HCT116 (cell line): ENCODE measurements at regions not wholly inside any gene's neighbourhood (a gene's known extent, or its start where the extent isn't known, plus 50 kb on each side); places are given as distances from the start of the nearest gene placed in this dataset.

Source experiments
- ATAC-seq: fragments of 200-7000 bp; cut with Tn5 transposase; 2 replicates; pipeline ENCODE4 v1.9.1; 2020; ENCODE audit warnings: mild to moderate bottlenecking, moderate library complexity
- BruUV-seq: library from RNA; stranded (reverse); fragments of 400-500 nt; replicated peaks from 2 replicates; lab custom pipeline; 2021; lab: Mats Ljungman, UMichigan
- CTCF ChIA-PET: fragments of 300-600 bp; sonication (Branson Sonifier 250); formaldehyde crosslinking; loops from one replicate; lab custom pipeline; 2021; ENCODE audit warnings: antibody characterized with exemption; lab: Charles Lee
- POLR2A ChIA-PET: fragments of 300-600, 350-600 bp; sonication (Branson Sonifier 250); formaldehyde crosslinking; loops from one replicate; lab custom pipeline; 2021; ENCODE audit warnings: antibody characterized with exemption; lab: Charles Lee
- RAD21 ChIA-PET, 2 experiments: fragments of 300-600 bp; sonication (Branson Sonifier 250); formaldehyde crosslinking; loops; one replicate each; lab custom pipeline; 2023; ENCODE audit warnings: low total read pairs in 2 of 2; ENCODE audit not compliant: uncharacterized antibody in 2 of 2, unreplicated experiment in 2 of 2, low non-redundant PET in 1 of 2; lab: Charles Lee
- DNase-seq: peaks from one replicate; pipeline ENCODE4 v3.0.0-alpha.2; 2010; ENCODE audit warnings: low read depth, low spot score
- H2AFZ ChIP-seq: fragments of 200-600 bp; shearing (Covaris generic), sonication (generic); 2 replicates; pipeline ENCODE4 v1.6.1; 2017; ENCODE audit warnings: low read depth, mixed run types, mixed read lengths, antibody characterized with exemption, low read length; ENCODE audit not compliant: poor library complexity, severe bottlenecking
- H3K27ac ChIP-seq: 2 replicates; pipeline ENCODE4 v1.5.1; 2012; ENCODE audit warnings: low read depth, low read length
- H3K27me3 ChIP-seq: fragments of 200-600 bp; sonication (generic); 2 replicates; pipeline ENCODE4 v1.6.1; 2016; ENCODE audit warnings: mixed run types, low read length, mixed read lengths; ENCODE audit not compliant: insufficient read depth
- H3K36me3 ChIP-seq, 2 experiments: fragments of 200-500 bp in 1 of 2; fragments of 200-600 bp in 1 of 2; sonication (Bioruptor generic) in 1 of 2; sonication (generic) in 1 of 2; 2 replicates each; pipeline versions ENCODE4 v1.5.1 to v1.6.1; 2014 to 2016; ENCODE audit warnings: low read length in 2 of 2, inconsistent platforms in 1 of 2, mixed read lengths in 1 of 2, mixed run types in 1 of 2; ENCODE audit not compliant: insufficient read depth in 2 of 2, control insufficient read depth in 1 of 2
- H3K4me1 ChIP-seq, 2 experiments: fragments of 200-600 bp in 1 of 2; sonication (generic) in 1 of 2; 2 replicates each; pipeline versions ENCODE4 v1.5.1 to v1.6.1; 2012 to 2017; ENCODE audit warnings: low read length in 2 of 2, inconsistent platforms in 1 of 2, mild to moderate bottlenecking in 1 of 2, mixed read lengths in 1 of 2, mixed run types in 1 of 2, moderate library complexity in 1 of 2; ENCODE audit not compliant: insufficient read depth in 2 of 2, control insufficient read depth in 1 of 2
- H3K4me2 ChIP-seq: fragments of 200-600 bp; sonication (generic); 2 replicates; pipeline ENCODE4 v1.6.1; 2017; ENCODE audit warnings: mixed run types, low read length, mixed read lengths
- H3K4me3 ChIP-seq, 2 experiments: fragments of 200-600 bp in 1 of 2; sonication (generic) in 1 of 2; replicated peaks in 1 of 2; 2 replicates each; pipeline ENCODE4 v1.5.1; 2011 to 2016; ENCODE audit warnings: low read length in 2 of 2, control low read depth in 1 of 2, low read depth in 1 of 2, mild to moderate bottlenecking in 1 of 2, mixed read lengths in 1 of 2, mixed run types in 1 of 2
- H3K79me2 ChIP-seq: fragments of 200-600 bp; sonication (generic); 2 replicates; pipeline ENCODE4 v1.6.1; 2017; ENCODE audit warnings: mild to moderate bottlenecking, mixed run types, low read length, moderate library complexity, mixed read lengths; ENCODE audit not compliant: insufficient read depth
- H3K9ac ChIP-seq: fragments of 200-600 bp; sonication (generic); 2 replicates; pipeline ENCODE4 v1.6.1; 2016; ENCODE audit warnings: low read length, mixed read lengths
- H3K9me2 ChIP-seq: fragments of 200-600 bp; sonication (generic), shearing (Covaris generic); 2 replicates; pipeline ENCODE4 v1.6.1; 2017; ENCODE audit warnings: mixed run types, mild to moderate bottlenecking, moderate library complexity; ENCODE audit not compliant: insufficient read depth
- H3K9me3 ChIP-seq, 2 experiments: fragments of 200-500 bp in 1 of 2; fragments of 200-600 bp in 1 of 2; sonication (Bioruptor generic) in 1 of 2; sonication (generic) in 1 of 2; 2 replicates each; pipeline ENCODE4 v1.6.1; 2014 to 2017; ENCODE audit warnings: low read length in 2 of 2, mixed read lengths in 2 of 2, inconsistent platforms in 1 of 2, low read depth in 1 of 2, mild to moderate bottlenecking in 1 of 2, mixed run types in 1 of 2, moderate library complexity in 1 of 2; ENCODE audit not compliant: control insufficient read depth in 1 of 2, insufficient read depth in 1 of 2
- H4K20me1 ChIP-seq: fragments of 200-600 bp; sonication (generic), shearing (Covaris generic); 2 replicates; pipeline ENCODE4 v1.6.1; 2017; ENCODE audit warnings: mixed run types, mild to moderate bottlenecking, moderate library complexity; ENCODE audit not compliant: insufficient read depth
- CBX3 ChIP-seq: IDR thresholded peaks from 2 replicates; pipeline ENCODE4 v1.6.1; 2012; ENCODE audit warnings: low read depth
- CEBPB ChIP-seq: IDR thresholded peaks from 2 replicates; pipeline ENCODE4 v1.6.1; 2012; ENCODE audit warnings: low read depth
- EGR1 ChIP-seq: IDR thresholded peaks from 2 replicates; pipeline ENCODE4 v1.6.1; 2012; ENCODE audit warnings: low read depth
- EZH2 ChIP-seq: fragments of 200-600 bp; sonication (generic); IDR thresholded peaks from 2 replicates; pipeline ENCODE4 v1.6.1; 2017; ENCODE audit warnings: antibody characterized with exemption, mixed run types
- EZH2phosphoT487 ChIP-seq: fragments of 200-600 bp; IDR thresholded peaks from 2 replicates; pipeline ENCODE4 v1.6.1; 2018; ENCODE audit warnings: antibody characterized with exemption, borderline replicate concordance
- FOSL1 ChIP-seq: IDR thresholded peaks from 2 replicates; pipeline ENCODE4 v1.6.1; 2012; ENCODE audit warnings: low read depth
- POLR2AphosphoS5 ChIP-seq: IDR thresholded peaks from 2 replicates; pipeline ENCODE4 v1.6.1; 2011; ENCODE audit warnings: mild to moderate bottlenecking, low read depth, low read length, moderate library complexity
- RAD21 ChIP-seq: IDR thresholded peaks from 2 replicates; pipeline ENCODE4 v1.6.1; 2012; ENCODE audit warnings: low read depth, mild to moderate bottlenecking
- SP1 ChIP-seq: IDR thresholded peaks from 2 replicates; pipeline ENCODE4 v1.6.1; 2012; ENCODE audit warnings: low read depth
- SRF ChIP-seq: IDR thresholded peaks from 2 replicates; pipeline ENCODE4 v1.6.1; 2012; ENCODE audit warnings: low read depth
- TCF7L2 ChIP-seq: IDR thresholded peaks from 2 replicates; pipeline ENCODE4 v1.7.0; 2011; ENCODE audit warnings: borderline replicate concordance, inconsistent platforms; ENCODE audit not compliant: insufficient read depth, insufficient read length; ENCODE audit errors: extremely low read depth
- YY1 ChIP-seq: IDR thresholded peaks from 2 replicates; pipeline ENCODE4 v1.6.1; 2011; ENCODE audit warnings: low read length, low read depth, moderate library complexity, mild to moderate bottlenecking; ENCODE audit not compliant: insufficient replicate concordance; ENCODE audit errors: extremely low read depth
- ZFX ChIP-seq: fragments of 450-650 bp; IDR thresholded peaks from 2 replicates; pipeline ENCODE4 v1.6.1; 2017
- intact Hi-C: fragments of 100-400 bp; cut with micrococcal nuclease; formaldehyde crosslinking; loops from 2 replicates; pipeline ENCODE4 v1.10.0; 2022
- TF ChIP-seq, protein P1 (sequence below): IDR thresholded peaks from 2 replicates; pipeline ENCODE4 v1.6.1; 2012; ENCODE audit warnings: low read depth
- TF ChIP-seq, protein P2 (sequence below): IDR thresholded peaks from 2 replicates; pipeline ENCODE4 v1.6.1; 2012
- TF ChIP-seq, protein P3 (sequence below): IDR thresholded peaks from 2 replicates; pipeline ENCODE4 v1.6.1; 2012
- TF ChIP-seq, protein P4 (sequence below): IDR thresholded peaks from 2 replicates; pipeline ENCODE4 v1.6.1; 2011; ENCODE audit warnings: mild to moderate bottlenecking, low read length, moderate library complexity; ENCODE audit not compliant: insufficient replicate concordance; ENCODE audit errors: extremely low read depth

DNA sequence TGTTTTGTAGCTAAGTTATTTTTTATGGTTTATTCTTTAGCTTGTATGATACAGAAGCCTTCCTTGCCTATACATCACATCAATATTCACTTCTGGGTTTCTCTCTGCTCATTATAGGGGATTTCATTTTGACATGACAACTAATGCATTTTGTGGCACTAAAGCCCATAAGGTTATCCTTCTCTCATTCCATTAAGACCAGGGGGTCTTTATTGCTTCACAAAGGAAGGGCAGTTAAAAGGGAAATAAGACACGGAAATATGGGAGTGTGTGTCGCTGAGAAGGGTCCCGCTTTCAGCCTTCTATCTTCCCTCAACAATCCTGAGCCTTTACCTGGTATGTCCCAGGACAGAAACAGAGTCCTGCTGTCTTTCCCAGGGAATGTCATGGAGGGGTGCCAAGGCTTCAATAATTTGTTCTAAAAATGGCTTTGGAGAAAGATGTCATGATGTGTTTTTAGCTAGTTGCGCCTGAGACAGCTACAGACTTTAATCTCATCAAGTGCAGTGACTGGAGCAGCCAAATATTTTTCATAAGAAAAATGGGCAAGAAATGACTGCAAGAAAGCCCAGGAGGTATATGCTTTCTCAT lies 1145.4 kb upstream of the TMEM132C start (continued):
- TF ChIP-seq, protein P1, sequence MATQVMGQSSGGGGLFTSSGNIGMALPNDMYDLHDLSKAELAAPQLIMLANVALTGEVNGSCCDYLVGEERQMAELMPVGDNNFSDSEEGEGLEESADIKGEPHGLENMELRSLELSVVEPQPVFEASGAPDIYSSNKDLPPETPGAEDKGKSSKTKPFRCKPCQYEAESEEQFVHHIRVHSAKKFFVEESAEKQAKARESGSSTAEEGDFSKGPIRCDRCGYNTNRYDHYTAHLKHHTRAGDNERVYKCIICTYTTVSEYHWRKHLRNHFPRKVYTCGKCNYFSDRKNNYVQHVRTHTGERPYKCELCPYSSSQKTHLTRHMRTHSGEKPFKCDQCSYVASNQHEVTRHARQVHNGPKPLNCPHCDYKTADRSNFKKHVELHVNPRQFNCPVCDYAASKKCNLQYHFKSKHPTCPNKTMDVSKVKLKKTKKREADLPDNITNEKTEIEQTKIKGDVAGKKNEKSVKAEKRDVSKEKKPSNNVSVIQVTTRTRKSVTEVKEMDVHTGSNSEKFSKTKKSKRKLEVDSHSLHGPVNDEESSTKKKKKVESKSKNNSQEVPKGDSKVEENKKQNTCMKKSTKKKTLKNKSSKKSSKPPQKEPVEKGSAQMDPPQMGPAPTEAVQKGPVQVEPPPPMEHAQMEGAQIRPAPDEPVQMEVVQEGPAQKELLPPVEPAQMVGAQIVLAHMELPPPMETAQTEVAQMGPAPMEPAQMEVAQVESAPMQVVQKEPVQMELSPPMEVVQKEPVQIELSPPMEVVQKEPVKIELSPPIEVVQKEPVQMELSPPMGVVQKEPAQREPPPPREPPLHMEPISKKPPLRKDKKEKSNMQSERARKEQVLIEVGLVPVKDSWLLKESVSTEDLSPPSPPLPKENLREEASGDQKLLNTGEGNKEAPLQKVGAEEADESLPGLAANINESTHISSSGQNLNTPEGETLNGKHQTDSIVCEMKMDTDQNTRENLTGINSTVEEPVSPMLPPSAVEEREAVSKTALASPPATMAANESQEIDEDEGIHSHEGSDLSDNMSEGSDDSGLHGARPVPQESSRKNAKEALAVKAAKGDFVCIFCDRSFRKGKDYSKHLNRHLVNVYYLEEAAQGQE = no peak
- TF ChIP-seq SRF (no peak), FOSL1 (no peak), RAD21 (no peak), YY1 (no peak), EZH2phosphoT487 (no peak), EGR1 (no peak), TCF7L2 (no peak), CBX3 (no peak)

DNA sequence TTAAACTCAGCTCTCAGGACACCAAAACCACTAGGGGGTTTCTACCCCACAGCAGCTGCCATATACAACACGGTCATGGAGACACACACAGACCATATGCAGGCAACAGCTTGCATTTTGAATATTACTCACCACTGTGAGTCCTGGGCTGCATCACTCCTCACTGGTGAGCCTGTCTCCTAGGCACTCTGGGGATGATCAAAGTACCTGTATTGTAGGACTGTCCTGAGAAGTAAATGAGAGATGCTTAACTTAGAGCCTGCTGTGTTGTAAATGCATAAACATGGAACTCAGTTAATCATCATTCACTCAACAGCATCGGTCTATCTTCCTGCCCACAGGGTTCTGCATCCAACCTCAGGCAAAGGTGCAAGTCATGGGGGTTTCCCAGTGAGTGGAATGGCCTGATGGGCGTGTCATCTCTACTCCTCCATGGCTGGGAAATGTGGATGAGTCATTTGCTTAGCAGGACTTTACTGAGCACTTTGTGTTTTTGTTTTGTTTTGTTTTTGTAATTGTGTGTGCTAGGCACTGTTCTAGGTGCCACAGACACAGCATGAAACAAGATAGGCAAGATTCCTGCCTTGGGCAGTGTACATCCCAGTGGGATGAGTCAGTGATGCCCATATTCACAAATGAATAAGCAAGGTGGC lies 1141.2 kb upstream of the TMEM132C start:
- POLR2A ChIA-PET = no interaction called here
- no peaks in the 10 kb centered on the region for H3K27me3 ChIP-seq
- H3K4me1 ChIP-seq = peaks cover 47 to 61% of the 10 kb centered on the region in 2 experiments
- ATAC-seq (peak; percentile 84), DNase-seq (peak; percentile 97)
- H3K9me2 ChIP-seq = no peaks in the 10 kb centered on the region
- RAD21 ChIA-PET = no interaction called here
- H3K4me3 ChIP-seq = peak overlapping the region; percentile 15 to 33
- intact Hi-C loops = loop anchor here (5.0 kb wide), 1 partner anchor 63 kb away; no protein-coding TSS in a partner anchor
- H3K9me3 ChIP-seq = no peaks in the 10 kb centered on the region
- H3K79me2 ChIP-seq = no peaks in the 10 kb centered on the region
- H4K20me1 ChIP-seq = no peaks in the 10 kb centered on the region
- no peak overlapping the region for H2AFZ ChIP-seq
- CTCF ChIA-PET = interaction anchor here (1.0 kb wide), 1 partner anchor 18 kb away, joined by 4 read pairs; no protein-coding TSS in a partner anchor
- peak overlapping the region; percentile 85 for H3K27ac ChIP-seq
- peak overlapping the region; percentile 61 for H3K9ac ChIP-seq
- peak overlapping the region; percentile 67 for H3K4me2 ChIP-seq
- BruUV-seq = no TSS peak
- no peaks in the 10 kb centered on the region for H3K36me3 ChIP-seq
- TF ChIP-seq YY1 (peak; percentile 60), EZH2 (no peak), EZH2phosphoT487 (no peak), CBX3 (peak; percentile 89), POLR2AphosphoS5 (peak; percentile 69; the same call in 1 of the 2 replicates), CEBPB (peak; percentile 84), SRF (peak; percentile 56), EGR1 (no peak), RAD21 (peak; percentile 21; the same call in 1 of the 2 replicates), TCF7L2 (peak; percentile 8), FOSL1 (peak; percentile 95), SP1 (peak; percentile 97), ZFX (no peak)
- TF ChIP-seq, protein P2, sequence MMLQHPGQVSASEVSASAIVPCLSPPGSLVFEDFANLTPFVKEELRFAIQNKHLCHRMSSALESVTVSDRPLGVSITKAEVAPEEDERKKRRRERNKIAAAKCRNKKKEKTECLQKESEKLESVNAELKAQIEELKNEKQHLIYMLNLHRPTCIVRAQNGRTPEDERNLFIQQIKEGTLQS = no peak; the same call in 1 of the 2 replicates
- TF ChIP-seq, protein P3, sequence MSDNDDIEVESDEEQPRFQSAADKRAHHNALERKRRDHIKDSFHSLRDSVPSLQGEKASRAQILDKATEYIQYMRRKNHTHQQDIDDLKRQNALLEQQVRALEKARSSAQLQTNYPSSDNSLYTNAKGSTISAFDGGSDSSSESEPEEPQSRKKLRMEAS = peak; percentile 75; the same call in 1 of the 2 replicates
- TF ChIP-seq, protein P4, sequence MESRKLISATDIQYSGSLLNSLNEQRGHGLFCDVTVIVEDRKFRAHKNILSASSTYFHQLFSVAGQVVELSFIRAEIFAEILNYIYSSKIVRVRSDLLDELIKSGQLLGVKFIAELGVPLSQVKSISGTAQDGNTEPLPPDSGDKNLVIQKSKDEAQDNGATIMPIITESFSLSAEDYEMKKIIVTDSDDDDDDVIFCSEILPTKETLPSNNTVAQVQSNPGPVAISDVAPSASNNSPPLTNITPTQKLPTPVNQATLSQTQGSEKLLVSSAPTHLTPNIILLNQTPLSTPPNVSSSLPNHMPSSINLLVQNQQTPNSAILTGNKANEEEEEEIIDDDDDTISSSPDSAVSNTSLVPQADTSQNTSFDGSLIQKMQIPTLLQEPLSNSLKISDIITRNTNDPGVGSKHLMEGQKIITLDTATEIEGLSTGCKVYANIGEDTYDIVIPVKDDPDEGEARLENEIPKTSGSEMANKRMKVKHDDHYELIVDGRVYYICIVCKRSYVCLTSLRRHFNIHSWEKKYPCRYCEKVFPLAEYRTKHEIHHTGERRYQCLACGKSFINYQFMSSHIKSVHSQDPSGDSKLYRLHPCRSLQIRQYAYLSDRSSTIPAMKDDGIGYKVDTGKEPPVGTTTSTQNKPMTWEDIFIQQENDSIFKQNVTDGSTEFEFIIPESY = no peak
